ENCODE measurements at regions not wholly inside any gene's neighbourhood (a gene's known extent, or its start where the extent isn't known, plus 50 kb on each side); places are given as distances from the start of the nearest gene placed in this dataset.
"Not testable (repeated sequence)": the region's sequence is repeated elsewhere in the genome, so short reads cannot be mapped to it uniquely, and the experiment has no call there.

- FAIRE-seq: no peak
Measured at GRCh38 chr3:165716592-165716991, 120.6 kb downstream of the BCHE start.

- FAIRE-seq: no peak
Measured at GRCh38 chr3:165713479-165713878, 123.7 kb downstream of the BCHE start.

GRCh38 chr3:165712382-165712781, 124.8 kb downstream of the BCHE start:
- no peak for FAIRE-seq

- FAIRE-seq: no peak
Measured at GRCh38 chr3:165697910-165698309, 139.3 kb downstream of the BCHE start.

- FAIRE-seq: no peak
Measured at GRCh38 chr3:165696496-165696895, 140.7 kb downstream of the BCHE start.

GRCh38 chr3:165683947-165684346, 153.3 kb downstream of the BCHE start:
- no peak for FAIRE-seq

GRCh38 chr3:165682734-165683133, 154.5 kb downstream of the BCHE start:
- FAIRE-seq: no peak

GRCh38 chr3:165669967-165670366, 167.3 kb downstream of the BCHE start:
- FAIRE-seq: no peak

- FAIRE-seq: no peak
Measured at GRCh38 chr3:165669504-165669903, 167.7 kb downstream of the BCHE start.

GRCh38 chr3:165667676-165668075, 169.5 kb downstream of the BCHE start:
- no peak for FAIRE-seq

GRCh38 chr3:165658027-165658426, 179.2 kb downstream of the BCHE start:
- FAIRE-seq: no peak

GRCh38 chr3:165653130-165653778, 184.0 kb downstream of the BCHE start:
- FAIRE-seq: no peak

- not testable (repeated sequence) for FAIRE-seq
Measured at GRCh38 chr3:165649282-165649681, 187.9 kb downstream of the BCHE start.

- FAIRE-seq: no peak
Measured at GRCh38 chr3:165645191-165645590, 192.0 kb downstream of the BCHE start.

- FAIRE-seq: no peak
Measured at GRCh38 chr3:165644331-165644730, 192.9 kb downstream of the BCHE start.

GRCh38 chr3:165643425-165643824, 193.8 kb downstream of the BCHE start:
- FAIRE-seq: no peak

GRCh38 chr3:165642761-165643420, 194.3 kb downstream of the BCHE start:
- no peak for FAIRE-seq

GRCh38 chr3:165641569-165642310, 195.5 kb downstream of the BCHE start:
- no peak for FAIRE-seq

- FAIRE-seq: no peak
Measured at GRCh38 chr3:165640970-165641369, 196.3 kb downstream of the BCHE start.

GRCh38 chr3:165640031-165640430, 197.2 kb downstream of the BCHE start:
- no peak for FAIRE-seq

- no peak for FAIRE-seq
Measured at GRCh38 chr3:165638034-165638433, 199.2 kb downstream of the BCHE start.

GRCh38 chr3:165636684-165637015, 200.6 kb downstream of the BCHE start:
- FAIRE-seq: no peak

- FAIRE-seq: no peak
Measured at GRCh38 chr3:165635791-165636683, 201.2 kb downstream of the BCHE start.

Measured in G401.6 (cell line).